HG03571 (cell line): ENCODE measurements at regions not wholly inside any gene's neighbourhood (a gene's known extent, or its start where the extent isn't known, plus 50 kb on each side); places are given as distances from the start of the nearest gene placed in this dataset.

Experiments used
- ATAC-seq: cut with Tn5 transposase; IDR thresholded peaks from one replicate; pipeline ENCODE4 v1.9.1; 2021; ENCODE audit not compliant: unreplicated experiment

DNA sequence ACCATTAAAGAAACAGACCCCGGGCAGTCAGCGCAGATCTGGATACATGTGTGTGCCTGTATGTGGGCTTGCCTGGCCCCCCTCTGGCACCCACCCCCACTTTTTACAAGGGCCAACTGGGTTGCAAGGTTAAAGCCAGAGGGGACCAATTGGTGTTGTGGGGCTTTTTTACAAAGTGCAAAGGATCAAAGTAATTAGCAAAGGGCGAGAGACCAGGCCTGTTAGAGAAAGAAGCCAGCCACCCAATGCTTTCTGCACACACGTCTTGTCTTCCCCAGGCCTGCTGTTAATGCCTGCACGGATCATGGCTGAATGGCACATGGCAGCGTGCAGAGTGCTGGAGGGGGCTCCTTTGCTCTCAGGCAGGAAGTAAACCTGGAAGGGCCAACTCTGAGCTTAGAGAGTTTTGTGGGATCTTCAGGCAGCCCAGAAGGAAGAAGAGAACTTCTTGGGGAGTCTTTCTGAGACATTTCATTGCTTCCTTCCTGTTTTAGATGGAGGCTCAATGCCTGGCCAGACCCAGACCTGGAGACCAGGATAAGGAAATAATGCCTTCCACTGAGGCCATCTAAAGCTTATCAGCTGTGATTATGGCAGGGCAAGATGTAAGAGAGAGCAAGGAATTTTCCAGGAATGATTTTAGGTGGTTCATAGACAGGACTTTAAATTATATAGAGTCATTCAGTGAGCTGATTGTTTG is 523.4 kb upstream of the TBX3 start:
- ATAC-seq: no peak

DNA sequence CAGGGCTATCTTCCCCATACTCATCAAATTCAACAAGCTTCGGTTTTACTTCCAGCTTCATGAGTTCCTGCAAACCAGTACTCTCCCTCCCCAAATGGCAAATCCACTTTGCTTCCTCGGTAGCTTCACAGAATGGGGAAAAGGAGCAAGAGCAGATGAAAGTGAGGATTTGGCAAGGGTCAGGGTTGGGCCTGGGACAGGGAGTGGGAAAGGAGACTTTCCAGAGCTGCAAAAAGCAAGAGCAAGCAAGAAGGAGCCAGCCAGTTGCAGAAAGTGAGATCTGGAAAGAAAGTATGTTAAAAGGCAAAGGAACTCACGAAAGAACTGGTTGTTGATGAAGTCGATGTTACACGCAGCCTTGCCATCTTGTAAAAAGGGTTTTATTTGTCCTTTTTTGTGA is 522.8 kb upstream of the TBX3 start:
- no peak for ATAC-seq

DNA sequence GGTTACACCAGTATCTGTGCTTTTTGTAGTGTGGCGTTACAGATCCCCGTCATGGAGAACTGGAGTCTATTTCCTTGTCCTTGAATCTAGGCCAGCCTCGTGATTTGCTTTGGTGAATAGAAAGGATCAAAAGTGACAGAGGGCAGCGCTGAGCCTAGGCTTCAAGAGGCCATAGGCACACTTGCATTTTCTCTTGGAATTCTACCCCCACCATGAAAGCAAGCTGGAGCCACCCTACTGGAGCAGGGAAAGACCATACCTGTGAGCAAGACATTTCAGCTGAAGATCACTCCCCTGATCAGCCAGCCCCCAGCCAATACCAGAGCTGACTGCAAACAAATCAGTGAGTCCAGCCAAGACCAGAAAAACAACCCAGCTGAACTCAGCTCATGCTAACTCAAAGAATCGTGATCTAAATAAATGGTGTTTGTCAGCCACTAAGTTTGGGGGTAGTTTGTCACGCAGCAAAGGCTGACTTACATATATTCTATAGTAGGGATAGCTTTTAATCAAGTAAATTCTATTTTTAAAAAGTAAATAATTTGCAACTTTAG is 521.9 kb upstream of the TBX3 start:
- no peak for ATAC-seq

DNA sequence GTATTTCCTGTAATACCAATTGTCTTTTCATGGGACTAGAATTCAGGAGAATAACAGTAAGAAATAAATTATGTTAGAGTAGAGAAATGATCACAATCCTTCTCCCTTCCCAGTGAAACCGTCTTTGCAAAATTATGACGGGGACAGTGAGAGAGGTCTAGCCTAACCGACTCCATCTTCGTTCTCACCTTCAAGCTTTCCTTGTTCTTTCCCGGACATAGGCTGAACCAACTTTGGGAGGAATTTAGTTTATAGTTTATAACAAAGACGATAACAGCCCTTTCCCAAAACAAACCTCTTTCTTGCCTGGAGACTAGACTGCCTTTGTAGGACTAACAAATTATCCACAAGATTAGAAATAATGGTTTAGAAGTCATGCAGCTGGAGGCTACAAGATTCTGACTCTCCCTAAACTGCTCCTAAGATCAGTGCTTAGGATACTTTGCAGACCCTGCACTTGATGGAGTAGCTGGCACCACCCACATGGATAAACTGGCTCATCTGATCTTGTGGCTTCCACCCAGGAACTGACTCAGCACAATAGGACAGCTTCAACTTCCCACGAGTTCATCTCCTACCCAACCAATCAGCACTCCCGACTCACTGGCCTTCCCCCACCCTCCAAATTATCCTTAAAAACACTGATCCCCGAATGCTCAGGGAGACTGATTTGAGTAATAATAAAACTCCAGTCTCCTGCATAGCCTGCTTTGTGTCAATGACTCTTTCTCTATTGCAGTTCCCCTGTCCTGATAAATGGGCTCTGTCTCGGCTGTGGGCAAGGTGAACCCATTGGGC is 521.2 kb upstream of the TBX3 start:
- no peak for ATAC-seq

DNA sequence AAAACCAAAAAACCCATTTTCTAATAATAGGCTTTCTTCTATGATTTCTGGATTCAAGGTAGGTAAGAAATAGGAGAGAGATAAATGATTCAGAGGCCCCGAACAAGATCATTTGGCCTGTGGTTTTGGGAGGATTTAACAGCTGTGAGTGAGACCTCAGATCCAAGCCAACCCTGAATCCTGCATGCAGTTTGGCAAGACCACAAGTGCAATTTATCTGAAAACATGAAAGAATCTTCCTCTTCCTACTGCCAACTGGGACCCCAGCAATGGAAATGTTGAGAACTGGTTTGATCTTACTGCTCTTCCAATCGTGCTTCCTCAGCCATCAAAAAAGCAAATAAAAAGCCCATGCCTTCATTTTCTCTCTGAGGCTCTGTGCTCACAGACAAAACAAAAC is 519.7 kb upstream of the TBX3 start:
- no peak for ATAC-seq

DNA sequence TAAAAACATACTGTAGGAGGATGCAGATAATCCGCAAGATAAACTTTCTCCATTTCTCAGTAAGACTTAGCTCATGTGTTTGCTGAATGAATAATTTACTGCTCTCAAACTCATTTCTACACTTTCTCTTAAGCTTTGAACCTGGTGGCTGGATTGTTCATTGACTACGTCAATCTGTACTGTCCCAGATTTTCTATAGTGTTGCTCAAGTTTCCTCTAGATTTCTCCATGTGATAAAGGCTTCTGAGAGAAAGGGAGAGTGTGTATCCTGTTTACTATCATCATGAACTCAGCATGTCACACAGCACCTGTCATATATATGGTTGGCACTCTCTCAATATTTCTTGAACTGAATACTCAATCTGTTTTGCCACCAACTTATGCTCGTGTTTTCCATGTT is 518.0 kb upstream of the TBX3 start:
- ATAC-seq: no peak

DNA sequence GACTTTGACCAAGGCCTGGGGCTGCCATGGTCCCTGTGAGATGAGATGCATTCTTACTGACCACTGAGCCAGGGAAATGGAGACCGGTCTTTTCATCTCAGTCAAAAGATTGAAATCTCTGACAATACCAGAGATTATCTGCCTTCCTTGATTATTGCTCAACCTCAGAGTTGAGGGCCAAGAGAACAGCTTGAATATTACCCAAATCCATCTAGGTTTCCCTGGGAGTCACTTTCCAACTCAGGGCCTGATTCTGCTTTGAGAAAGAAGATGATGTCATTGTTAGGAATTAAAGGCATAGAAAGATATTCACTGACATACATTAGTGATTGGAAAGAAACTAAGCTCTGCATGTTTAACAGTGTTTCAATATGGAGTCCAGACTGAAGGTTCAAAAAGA is 515.9 kb upstream of the TBX3 start:
- ATAC-seq: no peak

DNA sequence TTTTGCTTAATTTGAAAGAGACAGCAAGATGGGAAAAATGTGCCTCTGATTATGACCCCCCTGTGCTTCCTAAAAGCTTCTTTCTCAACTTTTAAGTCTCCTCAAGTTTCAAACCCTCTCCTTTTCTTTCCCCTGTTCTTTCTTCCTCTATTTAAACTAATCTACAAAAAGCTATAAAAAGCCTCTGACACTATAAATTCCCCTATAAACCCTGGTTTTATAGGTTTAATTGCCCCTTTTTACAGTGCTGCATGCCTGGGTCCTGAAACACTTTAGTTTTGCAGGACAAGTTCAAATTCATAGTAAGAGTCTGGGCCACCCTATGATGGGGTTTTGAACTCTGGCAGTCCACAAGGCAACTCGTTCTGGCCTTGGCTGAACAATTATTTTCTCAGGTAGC is 510.9 kb upstream of the TBX3 start:
- no peak for ATAC-seq

DNA sequence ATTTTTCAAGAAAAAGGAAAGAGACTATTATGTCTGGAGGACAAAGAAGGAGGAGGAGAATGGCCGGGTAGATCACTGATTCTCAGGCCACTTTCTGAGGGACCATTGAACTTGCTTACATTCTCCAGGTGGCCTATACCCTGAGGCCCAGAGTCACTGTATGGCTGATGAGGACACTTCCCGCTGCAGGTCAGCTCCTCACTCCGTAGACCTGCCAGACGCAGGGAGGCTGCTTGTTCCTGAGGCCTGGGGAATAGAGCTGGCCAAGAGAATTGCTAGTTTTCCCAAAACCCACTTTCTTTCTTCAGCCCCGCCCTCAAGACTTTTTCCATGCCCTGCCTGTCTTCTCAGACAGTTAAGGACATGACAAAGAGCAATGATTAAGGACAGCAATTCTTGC is 510.5 kb upstream of the TBX3 start:
- no peak for ATAC-seq

DNA sequence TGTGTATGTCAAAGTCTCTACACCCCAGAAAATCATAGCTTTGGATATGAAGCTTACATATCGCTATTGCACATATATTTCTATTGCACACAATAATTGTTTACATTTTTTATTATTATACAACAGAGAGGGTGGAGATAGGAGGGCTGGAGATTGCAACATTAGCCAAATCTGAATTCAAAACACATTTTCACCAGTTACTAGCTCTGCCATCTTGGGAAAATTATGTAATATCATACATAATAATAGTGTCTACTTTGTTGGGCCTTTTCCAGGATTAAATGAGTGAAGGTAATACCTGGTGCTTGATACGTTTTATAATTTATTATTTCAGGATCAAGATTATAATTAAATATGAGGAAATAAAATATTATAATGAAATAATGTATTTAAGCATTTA is 507.4 kb upstream of the TBX3 start:
- ATAC-seq: no peak

DNA sequence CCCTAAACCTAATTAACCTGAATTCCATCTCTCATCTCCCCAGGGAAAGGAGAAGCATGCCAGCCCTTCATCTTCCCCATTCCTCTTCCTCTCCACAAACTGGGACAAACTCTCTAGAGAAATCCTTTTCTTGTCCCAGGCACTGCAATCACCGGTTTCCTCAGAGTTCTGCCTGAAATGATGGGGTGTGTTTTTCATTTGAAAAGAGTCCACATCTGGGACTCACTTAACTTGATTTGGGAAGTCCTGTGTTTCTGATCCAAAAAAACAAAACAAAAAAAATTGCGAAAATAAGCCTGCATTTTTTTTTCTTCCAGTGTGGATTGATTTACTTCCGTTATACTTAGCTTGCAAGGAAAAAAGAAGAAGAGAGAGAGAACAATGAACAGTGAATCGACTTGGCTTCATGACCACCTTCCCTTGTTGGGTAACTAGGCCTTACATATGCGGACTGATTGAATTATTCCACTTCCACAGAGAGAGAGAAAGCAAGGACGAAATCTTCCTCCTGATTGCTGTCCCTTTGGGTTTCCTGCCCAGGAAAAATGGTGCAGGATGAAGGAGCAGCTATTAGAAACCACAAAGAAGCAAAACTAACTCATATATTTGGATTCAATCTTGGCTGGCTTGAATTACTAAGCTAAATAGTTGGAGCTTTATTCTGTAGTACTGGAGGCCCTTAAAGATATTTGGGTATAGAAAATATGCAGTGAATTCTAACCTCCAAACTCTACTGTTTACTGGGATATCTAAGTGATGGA is 506.2 kb upstream of the TBX3 start:
- no peak for ATAC-seq

DNA sequence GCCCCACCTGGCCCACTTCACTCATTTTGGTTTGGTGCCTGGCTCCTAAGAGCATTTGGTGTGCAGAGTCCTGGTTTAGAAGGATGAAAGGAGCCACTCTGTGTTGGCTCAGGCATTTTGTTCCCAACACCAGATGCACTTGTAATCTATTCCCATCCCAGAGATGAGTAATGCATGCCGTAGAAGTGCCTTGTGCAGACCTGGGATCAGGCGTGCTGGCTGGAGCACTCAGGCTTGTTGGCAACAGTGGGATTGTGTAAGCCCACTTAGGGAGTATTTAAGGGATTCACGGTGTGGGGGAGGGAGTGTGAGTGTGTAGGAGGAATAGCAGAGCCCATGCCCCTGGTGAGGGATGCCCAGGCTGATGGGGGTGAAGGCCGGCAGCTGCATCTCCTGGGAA is 501.5 kb upstream of the TBX3 start:
- no peak for ATAC-seq

DNA sequence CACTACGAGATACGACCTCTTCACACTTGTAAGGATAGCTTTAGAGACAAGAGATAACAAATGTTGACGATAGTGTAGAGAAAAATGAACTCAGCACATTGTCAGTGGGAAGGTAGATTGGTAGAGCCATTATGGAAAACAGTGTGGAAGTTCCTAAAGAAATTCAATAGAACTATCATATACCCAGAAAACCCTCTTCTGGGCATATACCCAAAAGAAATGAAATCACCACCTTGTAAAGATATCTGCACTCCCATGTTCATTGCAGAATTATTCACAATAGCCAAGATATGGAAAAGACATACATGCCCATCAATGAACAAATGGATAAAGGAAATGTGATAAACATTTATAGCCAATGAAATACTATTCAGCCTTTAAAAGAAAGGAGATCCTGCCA is 499.8 kb upstream of the TBX3 start:
- ATAC-seq: no peak

DNA sequence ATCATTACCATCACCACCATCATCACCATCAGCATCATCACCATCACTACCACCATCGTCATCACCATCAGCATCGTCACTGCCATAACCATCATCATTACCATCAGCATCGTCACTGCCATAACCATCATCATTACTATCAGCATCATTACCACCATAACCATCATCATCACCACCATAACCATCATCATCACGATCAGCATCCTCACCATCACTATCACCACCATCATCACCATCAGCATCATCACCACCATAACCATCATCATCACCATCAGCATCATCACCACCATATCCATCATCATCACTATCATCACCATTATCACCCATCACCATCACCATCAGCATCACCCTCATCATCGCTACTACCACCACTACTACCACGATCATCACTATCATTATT is 493.9 kb upstream of the TBX3 start:
- ATAC-seq: no peak

DNA sequence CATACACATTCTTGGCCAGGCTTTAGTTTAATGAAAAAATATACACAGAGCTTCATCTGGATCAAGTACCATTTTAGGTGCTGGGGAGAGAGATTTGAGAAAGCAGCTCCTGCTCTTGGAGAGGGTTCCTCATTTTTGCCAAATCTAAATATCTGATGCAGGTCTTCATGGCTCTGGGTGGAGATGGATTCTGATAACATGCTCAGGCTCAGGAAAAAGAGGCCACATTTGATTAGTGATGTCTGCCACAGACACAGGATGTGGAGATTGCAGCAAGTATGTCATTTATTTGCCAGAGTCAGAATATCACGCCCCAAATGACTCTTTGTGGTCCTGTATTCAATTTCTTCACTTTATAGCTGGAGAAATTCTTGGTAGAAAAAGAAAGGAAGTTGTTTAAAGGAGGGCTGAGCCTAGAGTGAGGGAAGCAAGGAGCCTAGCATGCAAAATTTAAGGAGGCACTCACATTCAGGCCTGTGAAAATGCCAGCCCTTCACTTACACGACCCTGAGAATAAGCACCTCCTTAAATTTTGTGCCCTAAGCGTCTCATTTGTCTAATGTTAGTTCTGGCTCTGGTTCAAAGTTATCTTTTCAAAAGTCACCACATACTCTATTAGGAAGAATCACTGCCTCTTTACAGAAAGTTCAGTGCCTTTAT is 492.9 kb upstream of the TBX3 start:
- ATAC-seq: no peak

DNA sequence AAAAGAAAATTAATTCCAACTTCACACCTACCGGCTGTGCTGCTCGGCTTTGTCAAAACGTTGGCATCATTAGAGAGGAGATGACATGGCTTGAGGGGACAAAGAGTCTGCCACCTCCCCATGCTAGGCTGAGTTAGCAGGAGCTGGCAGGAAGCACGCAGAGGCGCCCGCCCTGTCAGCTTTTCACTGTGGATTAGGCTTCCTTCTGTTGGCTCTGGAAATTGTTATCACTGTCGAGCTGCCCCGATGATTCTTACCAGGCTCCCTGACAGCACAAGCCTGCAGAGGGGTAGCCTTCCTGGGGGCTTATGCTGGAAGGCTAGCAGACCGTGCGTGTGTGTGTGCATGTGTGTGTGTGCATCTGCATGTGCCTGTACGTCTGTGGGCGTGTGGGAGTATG is 490.9 kb upstream of the TBX3 start:
- no peak for ATAC-seq

DNA sequence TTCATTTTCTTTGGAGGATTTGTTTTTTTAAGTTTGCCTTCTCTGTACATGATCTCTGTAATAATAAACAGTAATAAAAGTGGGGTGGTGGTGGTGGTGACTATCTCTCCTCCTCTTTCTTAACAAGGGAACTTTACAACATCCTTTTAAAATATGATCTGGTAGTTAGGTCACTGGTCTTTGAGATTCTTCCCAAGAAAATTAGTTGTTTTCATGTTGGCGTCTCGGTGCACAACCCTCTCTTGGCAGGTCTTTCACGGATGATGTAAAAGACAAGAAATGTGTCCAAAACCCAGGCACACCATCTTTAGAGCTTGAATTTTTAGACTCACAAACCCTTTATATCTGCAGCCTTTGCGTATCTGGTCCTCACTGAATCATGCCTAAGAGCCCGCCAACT is 488.5 kb upstream of the TBX3 start:
- no peak for ATAC-seq

DNA sequence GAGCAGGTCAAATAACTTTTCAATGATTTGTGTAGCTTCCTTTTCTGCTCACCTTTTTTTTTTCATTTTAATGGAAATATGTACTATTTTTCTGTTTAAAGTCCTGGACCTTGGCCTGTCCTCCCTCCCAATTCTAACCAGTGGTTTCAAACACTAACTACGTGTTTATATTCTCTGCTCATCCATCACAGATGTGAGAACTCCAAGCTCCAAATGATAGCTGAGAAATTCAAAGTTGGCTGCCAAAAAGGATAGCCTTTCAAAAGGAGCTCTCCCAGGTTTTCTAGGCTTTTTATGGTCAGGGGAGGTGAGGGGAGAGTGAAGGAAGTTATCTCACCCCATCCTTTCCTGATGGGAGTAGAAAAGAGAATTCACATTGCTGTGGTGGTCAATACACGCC is 486.0 kb upstream of the TBX3 start:
- no peak for ATAC-seq

DNA sequence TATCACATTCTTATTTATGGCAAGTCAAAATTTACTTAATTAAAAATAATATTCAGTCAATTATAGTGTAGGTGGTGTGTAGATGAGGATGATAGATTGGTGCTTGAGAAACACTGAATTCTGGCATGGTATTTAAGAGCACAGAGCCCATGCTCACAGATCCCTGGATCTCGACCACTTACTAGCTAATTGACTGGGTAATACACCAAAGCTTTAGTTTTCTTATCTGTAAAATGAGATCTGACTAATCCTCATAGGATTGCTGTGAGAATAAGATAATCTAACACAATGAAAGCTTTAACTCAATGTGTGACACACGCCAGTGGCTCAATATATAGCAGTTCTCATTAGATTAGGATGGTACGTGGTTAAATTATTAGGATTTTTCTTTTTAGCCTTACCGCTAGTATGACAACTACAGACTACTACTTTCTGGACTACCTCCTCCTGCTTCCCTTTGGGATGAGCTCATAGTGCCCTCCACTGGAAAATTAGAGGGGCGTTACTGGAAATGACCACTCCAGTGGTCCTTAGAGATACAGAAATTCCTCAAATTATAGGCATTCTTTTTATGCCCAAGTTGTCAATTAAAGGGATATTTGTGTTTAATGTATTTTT is 482.8 kb upstream of the TBX3 start:
- ATAC-seq: no peak

DNA sequence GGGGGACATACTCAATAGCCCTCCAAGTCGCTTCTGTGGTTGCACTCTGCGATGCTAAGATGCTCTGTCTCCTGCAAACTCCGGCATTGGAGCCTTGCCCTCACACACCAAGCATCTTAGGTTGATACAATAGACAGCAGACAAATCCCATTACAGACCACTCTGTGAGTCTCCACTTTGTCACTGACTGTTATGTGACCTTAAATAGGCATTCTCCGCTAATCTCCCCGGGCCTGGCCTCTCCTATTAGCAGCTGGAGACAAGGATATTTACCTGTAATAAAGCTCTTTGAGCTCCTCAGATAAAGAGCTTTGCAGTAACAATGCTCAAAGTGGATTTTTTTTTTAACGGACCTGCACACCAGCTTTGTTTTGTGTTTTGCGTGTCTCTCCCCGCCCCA is 479.7 kb upstream of the TBX3 start:
- ATAC-seq: no peak
